ENCODE measurements at regions not wholly inside any gene's neighbourhood (a gene's known extent, or its start where the extent isn't known, plus 50 kb on each side); places are given as distances from the start of the nearest gene placed in this dataset.

- TF ChIP-seq CTCF (IDR thresholded peaks at IDR 0.05), result no peak
- ATAC-seq (ENCODE audit: low FRiP score) (no peak), DNase-seq (ENCODE audit: low spot score) (no peak)
Observed at GRCh38 chr4:31968842-31969241, 1248.7 kb downstream of the PCDH7 start.

GRCh38 chr4:31974490-31975002 lies 1254.4 kb downstream of the PCDH7 start:
- TF ChIP-seq CTCF (IDR thresholded peaks at IDR 0.05), result no peak
- DNase-seq (ENCODE audit: low spot score) (no peak), ATAC-seq (ENCODE audit: low FRiP score) (no peak)

- ATAC-seq (ENCODE audit: low FRiP score) (no peak), DNase-seq (ENCODE audit: low spot score) (no peak)
- no peak for TF ChIP-seq CTCF (IDR thresholded peaks at IDR 0.05)
Observed at GRCh38 chr4:31979988-31980387, 1259.8 kb downstream of the PCDH7 start.

GRCh38 chr4:31983246-31983645 lies 1263.1 kb downstream of the PCDH7 start:
- DNase-seq (ENCODE audit: low spot score) (no peak), ATAC-seq (ENCODE audit: low FRiP score) (no peak)
- TF ChIP-seq CTCF (IDR thresholded peaks at IDR 0.05), result no peak

- no peak for ATAC-seq (ENCODE audit: low FRiP score)
- TF ChIP-seq CTCF (IDR thresholded peaks at IDR 0.05), result no peak
Observed at GRCh38 chr4:31983677-31984076, 1263.5 kb downstream of the PCDH7 start.

GRCh38 chr4:31984872-31985271 lies 1264.7 kb downstream of the PCDH7 start:
- no peak for TF ChIP-seq CTCF (IDR thresholded peaks at IDR 0.05)
- ATAC-seq (ENCODE audit: low FRiP score), result no peak
- no peak for DNase-seq (ENCODE audit: low spot score)

More at GRCh38 chr4:31983677-31984076, 1263.5 kb downstream of the PCDH7 start:
- no peak for DNase-seq (ENCODE audit: low spot score)

All from omental fat pad (tissue), 3 donors.